IMR-90 (cell line): ENCODE measurements at regions not wholly inside any gene's neighbourhood (a gene's known extent, or its start where the extent isn't known, plus 50 kb on each side); places are given as distances from the start of the nearest gene placed in this dataset.

ENCODE experiments used
- ATAC-seq: fragments of 200-7000 bp; cut with Tn5 transposase; 2 replicates; pipeline ENCODE4 v1.9.1; 2020; ENCODE audit warnings: low read depth, mild to moderate bottlenecking, moderate library complexity
- BruUV-seq: library from RNA; stranded (reverse); fragments of 400-500 nt; replicated peaks from 2 replicates; lab custom pipeline; 2021; lab: Mats Ljungman, UMichigan
- CTCF ChIA-PET: fragments of 300-600 bp; formaldehyde crosslinking; extraction: SDS; loops from one replicate; lab custom pipeline; 2021; ENCODE audit warnings: antibody characterized with exemption; lab: Yijun Ruan, JAX
- POLR2A ChIA-PET: fragments of 300-600 bp; sonication (Branson Sonifier 250); formaldehyde crosslinking; loops from one replicate; lab custom pipeline; 2022; ENCODE audit warnings: antibody characterized with exemption; ENCODE audit not compliant: unreplicated experiment; lab: Charles Lee
- DNase-seq: peaks from one replicate; pipeline ENCODE4 v3.0.0; 2013
- H2AFZ ChIP-seq: replicated peaks from 2 replicates; pipeline ENCODE3; 2013; ENCODE audit warnings: low read length, mild to moderate bottlenecking; ENCODE audit not compliant: poor library complexity
- H2AK5ac ChIP-seq: 2 replicates; pipeline ENCODE4 v1.6.1; 2013; ENCODE audit warnings: low read depth, low read length, inconsistent platforms
- H2AK9ac ChIP-seq: replicated peaks from 2 replicates; pipeline ENCODE3; 2013; ENCODE audit warnings: mild to moderate bottlenecking, low read depth, low read length, moderate library complexity; ENCODE audit not compliant: poor library complexity
- H2BK120ac ChIP-seq: 2 replicates; pipeline ENCODE4 v1.6.1; 2013; ENCODE audit warnings: low read depth, low read length, inconsistent platforms
- H2BK15ac ChIP-seq: 3 replicates; pipeline ENCODE4 v1.6.1; 2013; ENCODE audit warnings: low read depth, low read length, inconsistent platforms
- H2BK20ac ChIP-seq: 2 replicates; pipeline ENCODE4 v1.6.1; 2013; ENCODE audit warnings: low read depth, mild to moderate bottlenecking, inconsistent platforms, low read length, moderate library complexity
- H2BK5ac ChIP-seq: 2 replicates; pipeline ENCODE4 v1.6.1; 2013; ENCODE audit warnings: mild to moderate bottlenecking, low read depth, low read length, inconsistent platforms; ENCODE audit not compliant: poor library complexity, severe bottlenecking
- H3K14ac ChIP-seq: replicated peaks from 2 replicates; pipeline ENCODE4 v1.6.1; 2013; ENCODE audit warnings: low read depth, low read length, inconsistent platforms
- H3K18ac ChIP-seq: 2 replicates; pipeline ENCODE4 v1.6.1; 2013; ENCODE audit warnings: low read depth, low read length, control low read depth
- H3K23ac ChIP-seq: 2 replicates; pipeline ENCODE4 v1.6.1; 2013; ENCODE audit warnings: low read depth, low read length, inconsistent platforms
- H3K27ac ChIP-seq: 2 replicates; pipeline ENCODE4 v1.5.1; 2013; ENCODE audit warnings: mild to moderate bottlenecking, control low read depth, low read length; ENCODE audit not compliant: insufficient read depth
- H3K27me3 ChIP-seq: 2 replicates; pipeline ENCODE4 v1.6.1; 2013; ENCODE audit warnings: low read length; ENCODE audit not compliant: control insufficient read depth, insufficient read depth
- H3K36me3 ChIP-seq: 2 replicates; pipeline ENCODE4 v1.6.1; 2013; ENCODE audit warnings: low read length, mixed read lengths; ENCODE audit not compliant: control insufficient read depth, insufficient read depth
- H3K4ac ChIP-seq: 2 replicates; pipeline ENCODE4 v1.6.1; 2013; ENCODE audit warnings: low read depth, low read length, inconsistent platforms
- H3K4me1 ChIP-seq: 2 replicates; pipeline ENCODE4 v1.6.1; 2013; ENCODE audit warnings: low read length, mixed read lengths; ENCODE audit not compliant: control insufficient read depth, insufficient read depth
- H3K4me2 ChIP-seq: 2 replicates; pipeline ENCODE4 v1.6.1; 2013; ENCODE audit warnings: low read depth, mild to moderate bottlenecking, control low read depth, low read length, moderate library complexity
- H3K4me3 ChIP-seq: 2 replicates; pipeline ENCODE4 v1.5.1; 2013; ENCODE audit warnings: low read depth, mild to moderate bottlenecking, control low read depth, low read length, moderate library complexity; ENCODE audit not compliant: insufficient read depth
- H3K56ac ChIP-seq: 2 replicates; pipeline ENCODE4 v1.6.1; 2013; ENCODE audit warnings: low read length, inconsistent platforms; ENCODE audit not compliant: insufficient read depth; ENCODE audit errors: extremely low read depth
- H3K79me1 ChIP-seq, 2 experiments: 2 replicates each; pipeline ENCODE4 v1.6.1; 2013; ENCODE audit warnings: low read length in 2 of 2, inconsistent platforms in 1 of 2, low read depth in 1 of 2
- H3K9ac ChIP-seq: 2 replicates; pipeline ENCODE4 v1.6.1; 2013; ENCODE audit warnings: low read depth, low read length, control low read depth
- H3K9me1 ChIP-seq: 2 replicates; pipeline ENCODE4 v1.6.1; 2013; ENCODE audit warnings: low read length, inconsistent platforms; ENCODE audit not compliant: insufficient read depth
- H3K9me3 ChIP-seq: 2 replicates; pipeline ENCODE4 v1.6.1; 2013; ENCODE audit warnings: low read length; ENCODE audit not compliant: control insufficient read depth, insufficient read depth
- H4K20me1 ChIP-seq: 2 replicates; pipeline ENCODE4 v1.6.1; 2013; ENCODE audit warnings: low read length, inconsistent platforms; ENCODE audit not compliant: insufficient read depth
- H4K5ac ChIP-seq: 2 replicates; pipeline ENCODE4 v1.6.1; 2013; ENCODE audit warnings: mild to moderate bottlenecking, low read depth, low read length, control low read depth
- H4K8ac ChIP-seq, 2 experiments: 2 replicates each; pipeline ENCODE4 v1.6.1; 2013; ENCODE audit warnings: low read depth in 2 of 2, low read length in 2 of 2, control low read depth in 1 of 2, inconsistent platforms in 1 of 2
- H4K91ac ChIP-seq: 2 replicates; pipeline ENCODE4 v1.6.1; 2013; ENCODE audit warnings: low read depth, low read length, inconsistent platforms; ENCODE audit not compliant: insufficient read depth
- RAD21 ChIP-seq: IDR thresholded peaks from 2 replicates; pipeline ENCODE4 v1.6.1; 2012; ENCODE audit warnings: low read length, improper control_type of control experiment
- SMC3 ChIP-seq: fragments of 150-350 bp; IDR thresholded peaks from 2 replicates; pipeline ENCODE4 v1.6.1; 2016; ENCODE audit warnings: low read depth, mild to moderate bottlenecking, antibody characterized with exemption, low read length, moderate library complexity
- WGBS, 2 experiments: methylation state at CpG; one replicate each; pipeline versions ENCODE4 v1.1.5 to v1.1.7; 2013; ENCODE audit warnings: missing lambda C conversion rate in 2 of 2; ENCODE audit not compliant: insufficient read length in 1 of 2; ENCODE audit errors: extremely low coverage in 2 of 2; 5-methylcytosine and 5-hydroxymethylcytosine counted together
- dilution Hi-C: fragments of 300-500 bp; cut with HindIII; formaldehyde crosslinking; loops from one replicate; pipeline ENCODE4 v1.14.3; 2018; ENCODE audit warnings: low sequenced_read_pairs; ENCODE audit not compliant: unreplicated experiment
- in situ Hi-C: fragments of 300-500 bp; cut with MboI; formaldehyde crosslinking; loops from 3 replicates; pipeline ENCODE4 v1.14.3; 2019; ENCODE audit warnings: low sequenced_read_pairs, inconsistent platforms, mixed read lengths
- intact Hi-C: fragments of 100-400 bp; cut with micrococcal nuclease; formaldehyde crosslinking; loops from 2 replicates; pipeline ENCODE4 v1.10.0; 2022
- TF ChIP-seq, protein P1 (sequence below): conservative IDR thresholded peaks from 2 replicates; pipeline ENCODE4 v1.5.1; 2012; ENCODE audit warnings: mild to moderate bottlenecking, low read depth, low read length, improper control_type of control experiment
- TF ChIP-seq, protein P2 (sequence below): fragments of 150-350 bp; IDR thresholded peaks from 2 replicates; pipeline ENCODE4 v1.6.1; 2017; ENCODE audit warnings: mild to moderate bottlenecking, antibody characterized with exemption, low read length, low read depth

DNA sequence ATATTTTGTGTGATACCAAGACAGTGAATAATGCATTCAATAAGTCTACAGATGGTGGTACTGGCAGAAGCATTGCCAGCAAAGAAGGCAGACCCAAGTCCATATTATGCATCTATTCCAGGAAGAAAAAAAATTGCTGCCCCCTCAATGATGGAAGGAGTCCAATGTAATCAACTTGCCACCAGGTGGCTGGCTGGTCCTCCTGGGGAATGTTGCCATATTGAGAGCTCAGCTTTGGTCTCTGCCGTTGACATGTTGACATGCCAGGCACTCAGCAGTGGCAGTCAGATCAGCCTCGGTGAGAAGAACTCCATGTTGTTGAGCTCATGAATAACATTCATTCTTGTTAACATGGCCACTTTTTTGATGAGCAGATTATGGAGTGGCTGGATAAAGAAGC lies 298.5 kb downstream of the IGSF11 start:
- no peaks in the 10 kb centered on the region for H3K27me3 ChIP-seq
- TF ChIP-seq SMC3 (no peak), RAD21 (no peak)
- TF ChIP-seq, protein P1, sequence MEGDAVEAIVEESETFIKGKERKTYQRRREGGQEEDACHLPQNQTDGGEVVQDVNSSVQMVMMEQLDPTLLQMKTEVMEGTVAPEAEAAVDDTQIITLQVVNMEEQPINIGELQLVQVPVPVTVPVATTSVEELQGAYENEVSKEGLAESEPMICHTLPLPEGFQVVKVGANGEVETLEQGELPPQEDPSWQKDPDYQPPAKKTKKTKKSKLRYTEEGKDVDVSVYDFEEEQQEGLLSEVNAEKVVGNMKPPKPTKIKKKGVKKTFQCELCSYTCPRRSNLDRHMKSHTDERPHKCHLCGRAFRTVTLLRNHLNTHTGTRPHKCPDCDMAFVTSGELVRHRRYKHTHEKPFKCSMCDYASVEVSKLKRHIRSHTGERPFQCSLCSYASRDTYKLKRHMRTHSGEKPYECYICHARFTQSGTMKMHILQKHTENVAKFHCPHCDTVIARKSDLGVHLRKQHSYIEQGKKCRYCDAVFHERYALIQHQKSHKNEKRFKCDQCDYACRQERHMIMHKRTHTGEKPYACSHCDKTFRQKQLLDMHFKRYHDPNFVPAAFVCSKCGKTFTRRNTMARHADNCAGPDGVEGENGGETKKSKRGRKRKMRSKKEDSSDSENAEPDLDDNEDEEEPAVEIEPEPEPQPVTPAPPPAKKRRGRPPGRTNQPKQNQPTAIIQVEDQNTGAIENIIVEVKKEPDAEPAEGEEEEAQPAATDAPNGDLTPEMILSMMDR = no peak
- TF ChIP-seq, protein P2, sequence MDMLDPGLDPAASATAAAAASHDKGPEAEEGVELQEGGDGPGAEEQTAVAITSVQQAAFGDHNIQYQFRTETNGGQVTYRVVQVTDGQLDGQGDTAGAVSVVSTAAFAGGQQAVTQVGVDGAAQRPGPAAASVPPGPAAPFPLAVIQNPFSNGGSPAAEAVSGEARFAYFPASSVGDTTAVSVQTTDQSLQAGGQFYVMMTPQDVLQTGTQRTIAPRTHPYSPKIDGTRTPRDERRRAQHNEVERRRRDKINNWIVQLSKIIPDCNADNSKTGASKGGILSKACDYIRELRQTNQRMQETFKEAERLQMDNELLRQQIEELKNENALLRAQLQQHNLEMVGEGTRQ = no peak
- no peaks in the 10 kb centered on the region for H3K36me3 ChIP-seq
- H3K56ac ChIP-seq = no peak overlapping the region
- no peak overlapping the region for H2BK20ac ChIP-seq
- H3K14ac ChIP-seq = no peak overlapping the region
- no TSS peak for BruUV-seq
- H3K9me3 ChIP-seq = no peaks in the 10 kb centered on the region
- no peak overlapping the region for H2BK5ac ChIP-seq
- H3K4me1 ChIP-seq = no peaks in the 10 kb centered on the region
- intact Hi-C loops = no loop called here
- H2BK15ac ChIP-seq = no peak overlapping the region
- H3K4me2 ChIP-seq = no peak overlapping the region
- H4K91ac ChIP-seq = no peak overlapping the region
- H3K9me1 ChIP-seq = no peaks in the 10 kb centered on the region
- ChIA-PET CTCF (no interaction called here), POLR2A (no interaction called here)
- in situ Hi-C loops = no loop called here
- H4K20me1 ChIP-seq = no peaks in the 10 kb centered on the region
- dilution Hi-C loops = no loop called here
- ATAC-seq (no peak), DNase-seq (no peak)
- no peak overlapping the region for H2AK5ac ChIP-seq
- no peak overlapping the region for H2AK9ac ChIP-seq
- no peak overlapping the region for H2AFZ ChIP-seq
- no peak overlapping the region for H3K27ac ChIP-seq
- H2BK120ac ChIP-seq = no peak overlapping the region
- H3K79me1 ChIP-seq = no peaks in the 10 kb centered on the region
- no peak overlapping the region for H4K5ac ChIP-seq
- H3K18ac ChIP-seq = no peak overlapping the region
- no peak overlapping the region for H4K8ac ChIP-seq
- WGBS, 2 experiments = no CpG with 5 or more reads among the region's 2 CpGs
- no peak overlapping the region for H3K4ac ChIP-seq
- H3K9ac ChIP-seq = no peak overlapping the region
- H3K23ac ChIP-seq = no peak overlapping the region
- H3K4me3 ChIP-seq = no peak overlapping the region
